PC-3 (cell line): ENCODE measurements at regions not wholly inside any gene's neighbourhood (a gene's known extent, or its start where the extent isn't known, plus 50 kb on each side); places are given as distances from the start of the nearest gene placed in this dataset.
"Not testable (repeated sequence)": the region's sequence is repeated elsewhere in the genome, so short reads cannot be mapped to it uniquely, and the experiment has no call there.

Experiments used
- ATAC-seq: fragments of 200-7000 bp; cut with Tn5 transposase; 2 replicates; pipeline ENCODE4 v1.9.1; 2020; ENCODE audit warnings: mild to moderate bottlenecking, moderate library complexity
- BruUV-seq: library from RNA; stranded (reverse); fragments of 400-500 nt; replicated peaks from 2 replicates; lab custom pipeline; 2021; lab: Mats Ljungman, UMichigan
- CTCF ChIA-PET: fragments of 300-600 bp; sonication (Branson Sonifier 250); formaldehyde crosslinking; loops from one replicate; lab custom pipeline; 2022; ENCODE audit warnings: antibody characterized with exemption; lab: Charles Lee
- POLR2A ChIA-PET: fragments of 300-600 bp; sonication (Branson Sonifier 250); formaldehyde crosslinking; loops from one replicate; lab custom pipeline; 2022; ENCODE audit warnings: antibody characterized with exemption; ENCODE audit not compliant: unreplicated experiment; lab: Charles Lee
- DNase-seq: peaks from one replicate; pipeline ENCODE4 v3.0.0-alpha.2; 2015
- H2AFZ ChIP-seq: fragments of 300-600 bp; sonication (generic); 2 replicates; pipeline ENCODE4 v1.6.0; 2016; ENCODE audit warnings: antibody characterized with exemption, low read length
- H3F3A ChIP-seq: fragments of 300-600 bp; sonication (generic); one replicate; pipeline ENCODE4 v1.6.0; 2017; ENCODE audit warnings: antibody characterized with exemption, low read length, control low read depth, mild to moderate bottlenecking; ENCODE audit not compliant: unreplicated experiment
- H3K27ac ChIP-seq: fragments of 300-600 bp; sonication (generic); 2 replicates; pipeline ENCODE4 v1.5.1; 2016; ENCODE audit warnings: mild to moderate bottlenecking, low read length
- H3K27me3 ChIP-seq: fragments of 300-600 bp; sonication (generic); 2 replicates; pipeline ENCODE4 v1.6.1; 2016; ENCODE audit warnings: low read length, mixed read lengths
- H3K36me3 ChIP-seq: fragments of 300-600 bp; sonication (generic); 2 replicates; pipeline ENCODE4 v1.6.1; 2016; ENCODE audit warnings: low read depth, mixed run types, low read length, mixed read lengths
- H3K4me1 ChIP-seq: fragments of 300-600 bp; sonication (generic); 2 replicates; pipeline ENCODE4 v1.5.1; 2016; ENCODE audit warnings: low read length; ENCODE audit not compliant: insufficient read depth
- H3K4me2 ChIP-seq: fragments of 300-600 bp; sonication (generic); 2 replicates; pipeline ENCODE4 v1.6.0; 2016; ENCODE audit warnings: low read length
- H3K4me3 ChIP-seq: fragments of 300-600 bp; sonication (generic); 2 replicates; pipeline ENCODE4 v1.5.1; 2016; ENCODE audit warnings: mild to moderate bottlenecking, low read length, mixed read lengths
- H3K79me2 ChIP-seq: fragments of 300-600 bp; sonication (generic); 2 replicates; pipeline ENCODE4 v1.6.1; 2017; ENCODE audit warnings: low read length, mixed read lengths
- H3K9ac ChIP-seq: fragments of 300-600 bp; sonication (generic); 2 replicates; pipeline ENCODE4 v1.6.0; 2016; ENCODE audit warnings: mild to moderate bottlenecking, low read length
- H3K9me2 ChIP-seq: fragments of 300-600 bp; sonication (generic); replicated peaks from 2 replicates; pipeline ENCODE4 v1.6.1; 2016; ENCODE audit warnings: mixed run types, low read length, mixed read lengths
- H3K9me3 ChIP-seq: fragments of 300-600 bp; sonication (generic); 2 replicates; pipeline ENCODE4 v1.6.1; 2016; ENCODE audit warnings: low read length, mixed read lengths
- H4K20me1 ChIP-seq: fragments of 300-600 bp; sonication (generic); 2 replicates; pipeline ENCODE4 v1.6.1; 2016; ENCODE audit warnings: low read length, mixed read lengths
- CTCF ChIP-seq: fragments of 300-600 bp; sonication (generic); conservative IDR thresholded peaks from 2 replicates; pipeline ENCODE4 v1.5.1; 2017; ENCODE audit warnings: antibody characterized with exemption, low read depth, mild to moderate bottlenecking, low read length
- EZH2 ChIP-seq: fragments of 300-600 bp; sonication (generic); IDR thresholded peaks from one replicate; pipeline ENCODE4 v1.6.1; 2017; ENCODE audit warnings: antibody characterized with exemption, mild to moderate bottlenecking, low read length; ENCODE audit not compliant: unreplicated experiment
- EZH2phosphoT487 ChIP-seq: fragments of 300-600 bp; sonication (generic); IDR thresholded peaks from 2 replicates; pipeline ENCODE4 v1.6.1; 2018; ENCODE audit warnings: mild to moderate bottlenecking, antibody characterized with exemption, low read length, borderline replicate concordance
- intact Hi-C: fragments of 100-400 bp; cut with micrococcal nuclease; formaldehyde crosslinking; loops from 2 replicates; pipeline ENCODE4 v1.9.0; 2023

- POLR2A ChIA-PET: no interaction called here
- Histone ChIP-seq H3K27me3 (no peaks in the 10 kb centered on the region), H3K9me3 (peaks cover under 1% of the 10 kb centered on the region; the same call in 1 of the 2 replicates), H3K9ac (no peak overlapping the region), H3K4me3 (no peak overlapping the region), H3K27ac (no peak overlapping the region), H3F3A (no peaks in the 10 kb centered on the region), H3K4me2 (0 out of 2 replicates have a peak overlapping the region, but pooled peaks have one; percentile 9), H3K36me3 (no peaks in the 10 kb centered on the region), H2AFZ (no peak overlapping the region), H3K79me2 (no peaks in the 10 kb centered on the region), H3K9me2 (no peaks in the 10 kb centered on the region), H3K4me1 (no peaks in the 10 kb centered on the region), H4K20me1 (no peaks in the 10 kb centered on the region)
- CTCF ChIA-PET: interaction anchor here (0.6 kb wide), 1 partner anchor 453 kb away, joined by 4 read pairs; no protein-coding TSS in a partner anchor
- ATAC-seq (no peak), DNase-seq (no peak)
- BruUV-seq: no TSS peak
- intact Hi-C loops: loop anchor here (5.0 kb wide), 1 partner anchor 177 kb away; no protein-coding TSS in a partner anchor
- no peak for TF ChIP-seq EZH2
- no peak for TF ChIP-seq EZH2phosphoT487
- TF ChIP-seq CTCF: no peak
Observed at GRCh38 chr2:163919717-163920116, 183.9 kb upstream of the FIGN start.

DNA sequence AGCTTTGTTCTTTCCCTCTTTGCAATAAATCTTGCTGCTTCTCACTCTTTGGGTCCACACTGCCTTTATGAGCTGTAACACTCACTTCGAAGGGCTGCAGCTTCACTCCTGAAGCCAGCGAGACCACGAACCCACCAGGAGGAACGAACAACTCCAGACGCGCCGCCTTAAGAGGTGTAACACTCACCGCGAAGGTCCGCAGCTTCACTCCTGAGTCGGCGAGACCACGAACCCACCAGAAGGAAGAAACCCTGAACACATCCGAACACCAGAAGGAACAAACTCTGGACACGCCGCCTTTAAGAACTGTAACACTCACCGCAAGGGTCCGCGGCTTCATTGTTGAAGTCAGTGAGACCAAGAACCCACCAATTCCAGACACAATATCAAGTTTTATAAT, 178.7 kb upstream of the FIGN start:
- H3K4me3 ChIP-seq, H3K4me1 ChIP-seq, BruUV-seq, H4K20me1 ChIP-seq, H3F3A ChIP-seq, H3K36me3 ChIP-seq, DNase-seq, ATAC-seq, H2AFZ ChIP-seq, H3K4me2 ChIP-seq, POLR2A ChIA-PET, H3K79me2 ChIP-seq, intact Hi-C loops, CTCF ChIA-PET, H3K27me3 ChIP-seq, H3K9me2 ChIP-seq, H3K9ac ChIP-seq, H3K9me3 ChIP-seq, H3K27ac ChIP-seq: not testable (repeated sequence)

DNA sequence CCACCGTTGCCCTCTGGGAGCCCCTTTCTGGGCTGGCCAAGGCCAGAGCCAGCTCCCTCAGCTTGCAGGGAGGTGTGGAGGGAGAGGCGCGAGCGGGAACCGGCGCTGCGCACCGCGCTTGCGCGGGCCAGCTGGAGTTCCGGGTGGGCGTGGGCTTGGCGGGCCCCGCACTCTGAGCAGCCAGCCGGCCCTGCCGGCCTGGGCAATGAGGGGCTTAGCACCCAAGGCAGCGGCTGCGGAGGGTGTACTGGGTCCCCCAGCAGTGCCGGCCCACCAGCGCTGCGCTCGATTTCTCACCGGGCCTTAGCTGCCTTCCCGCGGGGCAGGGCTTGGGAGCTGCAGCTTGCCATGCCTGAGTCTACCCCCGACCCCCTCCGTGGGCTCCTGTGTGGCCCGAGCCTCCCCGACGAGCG, 177.7 kb upstream of the FIGN start:
- H3K79me2 ChIP-seq, H3K4me2 ChIP-seq, H4K20me1 ChIP-seq, H3K27me3 ChIP-seq, H3K27ac ChIP-seq, H3K4me1 ChIP-seq, H3K36me3 ChIP-seq, BruUV-seq, DNase-seq, H3K9me3 ChIP-seq, intact Hi-C loops, H3F3A ChIP-seq, ATAC-seq, H3K9me2 ChIP-seq, H3K9ac ChIP-seq, CTCF ChIA-PET, POLR2A ChIA-PET, H3K4me3 ChIP-seq, H2AFZ ChIP-seq: not testable (repeated sequence)
